ENCODE measurements at regions not wholly inside any gene's neighbourhood (a gene's known extent, or its start where the extent isn't known, plus 50 kb on each side); places are given as distances from the start of the nearest gene placed in this dataset.

DNA sequence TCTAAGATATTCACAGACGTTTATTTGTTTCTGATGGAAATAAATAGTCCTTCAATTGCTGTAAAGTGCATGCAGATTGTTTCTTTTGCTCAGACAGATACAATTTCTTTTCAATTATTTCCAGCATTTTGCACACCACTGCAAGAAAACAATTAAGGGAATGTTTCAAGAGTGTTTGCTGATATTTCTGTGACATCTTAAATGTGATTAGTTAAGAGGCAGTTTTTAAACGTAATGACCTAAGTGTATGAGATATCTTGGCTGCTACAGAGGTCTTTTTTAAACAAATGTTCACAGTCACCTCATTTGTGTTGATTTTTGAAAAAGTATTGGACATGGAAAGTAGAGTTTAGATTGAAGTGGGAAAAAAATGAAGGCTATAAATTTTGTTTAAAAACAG, 262.3 kb upstream of the BRINP3 start:
- TF ChIP-seq, protein P1, sequence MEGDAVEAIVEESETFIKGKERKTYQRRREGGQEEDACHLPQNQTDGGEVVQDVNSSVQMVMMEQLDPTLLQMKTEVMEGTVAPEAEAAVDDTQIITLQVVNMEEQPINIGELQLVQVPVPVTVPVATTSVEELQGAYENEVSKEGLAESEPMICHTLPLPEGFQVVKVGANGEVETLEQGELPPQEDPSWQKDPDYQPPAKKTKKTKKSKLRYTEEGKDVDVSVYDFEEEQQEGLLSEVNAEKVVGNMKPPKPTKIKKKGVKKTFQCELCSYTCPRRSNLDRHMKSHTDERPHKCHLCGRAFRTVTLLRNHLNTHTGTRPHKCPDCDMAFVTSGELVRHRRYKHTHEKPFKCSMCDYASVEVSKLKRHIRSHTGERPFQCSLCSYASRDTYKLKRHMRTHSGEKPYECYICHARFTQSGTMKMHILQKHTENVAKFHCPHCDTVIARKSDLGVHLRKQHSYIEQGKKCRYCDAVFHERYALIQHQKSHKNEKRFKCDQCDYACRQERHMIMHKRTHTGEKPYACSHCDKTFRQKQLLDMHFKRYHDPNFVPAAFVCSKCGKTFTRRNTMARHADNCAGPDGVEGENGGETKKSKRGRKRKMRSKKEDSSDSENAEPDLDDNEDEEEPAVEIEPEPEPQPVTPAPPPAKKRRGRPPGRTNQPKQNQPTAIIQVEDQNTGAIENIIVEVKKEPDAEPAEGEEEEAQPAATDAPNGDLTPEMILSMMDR (conservative IDR thresholded peaks at IDR 0.05; ENCODE audit: low read length), result no peak
- TF ChIP-seq EZH2phosphoT487 (IDR thresholded peaks at IDR 0.05; ENCODE audit: borderline replicate concordance, low read depth, low read length), result no peak

Measured in OCI-LY7 (cell line).